Immature natural killer cell (primary cell): ENCODE measurements at regions not wholly inside any gene's neighbourhood (a gene's known extent, or its start where the extent isn't known, plus 50 kb on each side); places are given as distances from the start of the nearest gene placed in this dataset.

ENCODE experiments used
- DNase-seq, 3 donors: peaks; one replicate each; pipeline ENCODE4 v3.0.0; 2022; ENCODE audit warnings: mixed read lengths in 1 of 3
- H3K27ac Mint-ChIP-seq, 6 donors: one replicate each; pipeline ENCODE4 v1.8.0; 2020; ENCODE audit warnings: mixed read lengths in 6 of 6, mild to moderate bottlenecking in 5 of 6, inconsistent platforms in 4 of 6, moderate library complexity in 3 of 6
- H3K27me3 Mint-ChIP-seq, 3 donors: one replicate each; pipeline ENCODE4 v1.8.0; 2020 to 2021; ENCODE audit warnings: low read depth in 3 of 3, mild to moderate bottlenecking in 3 of 3, mixed read lengths in 3 of 3, moderate library complexity in 3 of 3, inconsistent platforms in 1 of 3
- H3K36me3 Mint-ChIP-seq, 3 donors: one replicate each; pipeline ENCODE4 v1.8.0; 2020; ENCODE audit warnings: mixed read lengths in 3 of 3, inconsistent platforms in 2 of 3, mild to moderate bottlenecking in 2 of 3
- H3K4me1 Mint-ChIP-seq, 2 donors: one replicate each; pipeline ENCODE4 v1.8.0; 2020; ENCODE audit warnings: inconsistent platforms in 2 of 2, mild to moderate bottlenecking in 2 of 2, mixed read lengths in 2 of 2, moderate library complexity in 1 of 2
- H3K4me3 Mint-ChIP-seq, 5 donors: one replicate each; pipeline ENCODE4 v1.8.0; 2020; ENCODE audit warnings: mild to moderate bottlenecking in 5 of 5, mixed read lengths in 5 of 5, inconsistent platforms in 3 of 5, moderate library complexity in 3 of 5
- H3K9me3 Mint-ChIP-seq, 6 donors: one replicate each; pipeline ENCODE4 v1.8.0; 2020; ENCODE audit warnings: mild to moderate bottlenecking in 6 of 6, mixed read lengths in 6 of 6, inconsistent platforms in 4 of 6, moderate library complexity in 3 of 6

DNA sequence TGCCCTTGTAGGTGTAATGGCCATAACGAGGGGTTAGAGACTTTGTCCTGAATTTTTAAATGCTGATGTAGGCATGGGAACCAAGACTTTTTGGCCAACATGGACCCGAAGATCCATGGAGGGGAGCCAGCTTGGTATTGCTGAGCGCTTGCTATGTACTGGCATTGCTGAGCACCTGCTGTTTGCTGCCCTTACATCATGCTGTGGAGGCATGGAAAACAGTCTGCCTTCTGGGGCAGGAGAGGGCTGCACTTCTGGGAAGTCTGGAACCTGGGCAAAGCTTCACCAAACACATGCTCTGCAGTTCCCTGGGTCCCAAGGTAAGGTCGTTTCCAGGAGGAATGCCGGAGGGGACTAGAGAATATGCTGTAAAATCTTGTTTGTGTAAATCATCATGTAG is 86.3 kb upstream of the CNIH3 start:
- Mint-ChIP-seq H3K27ac (no peak overlapping the region), H3K4me1 (no peaks in the 10 kb centered on the region), H3K27me3 (peaks cover 0 to 4% (median 0%) of the 10 kb centered on the region in 3 donors), H3K9me3 (no peaks in the 10 kb centered on the region), H3K4me3 (no peak overlapping the region), H3K36me3 (no peaks in the 10 kb centered on the region)
- DNase-seq = no peak

GRCh38 chr1:224533517-224533916 is 82.6 kb upstream of the CNIH3 start:
- Mint-ChIP-seq H3K4me1 (no peaks in the 10 kb centered on the region), H3K36me3 (no peaks in the 10 kb centered on the region), H3K27ac (no peak overlapping the region), H3K27me3 (peaks cover 0 to 8% (median 2%) of the 10 kb centered on the region in 3 donors), H3K9me3 (no peaks in the 10 kb centered on the region), H3K4me3 (no peak overlapping the region)
- DNase-seq = no peak

GRCh38 chr1:224534731-224535130 is 81.4 kb upstream of the CNIH3 start:
- no peaks in the 10 kb centered on the region for H3K4me1 Mint-ChIP-seq
- no peak overlapping the region for H3K4me3 Mint-ChIP-seq
- H3K36me3 Mint-ChIP-seq = no peaks in the 10 kb centered on the region
- peaks cover 1 to 12% (median 2%) of the 10 kb centered on the region in 3 donors for H3K27me3 Mint-ChIP-seq
- no peak for DNase-seq
- H3K27ac Mint-ChIP-seq = no peak overlapping the region
- no peaks in the 10 kb centered on the region for H3K9me3 Mint-ChIP-seq

- no peak overlapping the region for H3K27ac Mint-ChIP-seq
- H3K4me1 Mint-ChIP-seq = no peaks in the 10 kb centered on the region
- peaks cover 1 to 12% (median 4%) of the 10 kb centered on the region in 3 donors for H3K27me3 Mint-ChIP-seq
- no peaks in the 10 kb centered on the region for H3K36me3 Mint-ChIP-seq
- no peaks in the 10 kb centered on the region for H3K9me3 Mint-ChIP-seq
- H3K4me3 Mint-ChIP-seq = no peak overlapping the region
- no peak for DNase-seq
Measured at GRCh38 chr1:224535641-224536040, 80.5 kb upstream of the CNIH3 start.

DNA sequence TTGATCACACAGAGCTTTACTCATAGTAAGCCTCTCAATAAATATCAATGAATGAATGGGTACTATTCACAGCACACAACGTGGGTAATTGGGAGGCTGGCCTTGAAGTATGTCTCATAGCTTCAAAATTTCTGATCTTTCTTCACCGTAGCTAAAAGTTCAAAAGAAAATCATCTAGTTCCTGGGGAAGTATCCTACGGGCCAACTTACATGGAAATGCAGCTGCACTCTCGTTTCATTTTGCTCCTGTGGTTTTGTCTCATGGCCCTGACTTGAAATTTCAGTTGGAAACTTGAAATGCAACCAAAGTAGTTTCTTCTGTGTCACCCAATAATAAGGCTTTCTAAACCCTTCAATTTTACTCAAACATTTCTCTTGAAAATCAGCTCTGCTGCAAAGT is 76.1 kb upstream of the CNIH3 start:
- H3K4me3 Mint-ChIP-seq = no peak overlapping the region
- H3K36me3 Mint-ChIP-seq = no peaks in the 10 kb centered on the region
- DNase-seq = no peak

GRCh38 chr1:224540535-224540934 is 75.6 kb upstream of the CNIH3 start:
- no peaks in the 10 kb centered on the region for H3K36me3 Mint-ChIP-seq
- no peaks in the 10 kb centered on the region for H3K9me3 Mint-ChIP-seq
- no peak for DNase-seq
- H3K27ac Mint-ChIP-seq = no peak overlapping the region
- no peak overlapping the region for H3K4me3 Mint-ChIP-seq
- H3K27me3 Mint-ChIP-seq = peaks cover 3 to 7% (median 4%) of the 10 kb centered on the region in 3 donors
- peaks cover 0 to 3% of the 10 kb centered on the region in 2 donors for H3K4me1 Mint-ChIP-seq

More for the DNA sequence above, 76.1 kb upstream of the CNIH3 start:
- Mint-ChIP-seq H3K4me1 (peaks cover 0 to 3% of the 10 kb centered on the region in 2 donors), H3K9me3 (no peaks in the 10 kb centered on the region), H3K27ac (no peak overlapping the region), H3K27me3 (peaks cover 3 to 10% (median 5%) of the 10 kb centered on the region in 3 donors)

- H3K9me3 Mint-ChIP-seq = no peaks in the 10 kb centered on the region
- H3K4me1 Mint-ChIP-seq = peaks cover 0 to 3% of the 10 kb centered on the region in 2 donors
- H3K4me3 Mint-ChIP-seq = no peak overlapping the region
- H3K27ac Mint-ChIP-seq = no peak overlapping the region
- no peaks in the 10 kb centered on the region for H3K36me3 Mint-ChIP-seq
- no peak for DNase-seq
- peaks cover 3 to 9% (median 3%) of the 10 kb centered on the region in 3 donors for H3K27me3 Mint-ChIP-seq
Measured at GRCh38 chr1:224541072-224541790, 74.9 kb upstream of the CNIH3 start.

GRCh38 chr1:224541901-224542630 is 74.1 kb upstream of the CNIH3 start:
- Mint-ChIP-seq H3K27me3 (peaks cover 3 to 9% (median 3%) of the 10 kb centered on the region in 3 donors), H3K36me3 (no peaks in the 10 kb centered on the region), H3K4me1 (peaks cover 0 to 3% of the 10 kb centered on the region in 2 donors), H3K9me3 (no peaks in the 10 kb centered on the region), H3K4me3 (no peak overlapping the region), H3K27ac (no peak overlapping the region)
- no peak for DNase-seq

DNA sequence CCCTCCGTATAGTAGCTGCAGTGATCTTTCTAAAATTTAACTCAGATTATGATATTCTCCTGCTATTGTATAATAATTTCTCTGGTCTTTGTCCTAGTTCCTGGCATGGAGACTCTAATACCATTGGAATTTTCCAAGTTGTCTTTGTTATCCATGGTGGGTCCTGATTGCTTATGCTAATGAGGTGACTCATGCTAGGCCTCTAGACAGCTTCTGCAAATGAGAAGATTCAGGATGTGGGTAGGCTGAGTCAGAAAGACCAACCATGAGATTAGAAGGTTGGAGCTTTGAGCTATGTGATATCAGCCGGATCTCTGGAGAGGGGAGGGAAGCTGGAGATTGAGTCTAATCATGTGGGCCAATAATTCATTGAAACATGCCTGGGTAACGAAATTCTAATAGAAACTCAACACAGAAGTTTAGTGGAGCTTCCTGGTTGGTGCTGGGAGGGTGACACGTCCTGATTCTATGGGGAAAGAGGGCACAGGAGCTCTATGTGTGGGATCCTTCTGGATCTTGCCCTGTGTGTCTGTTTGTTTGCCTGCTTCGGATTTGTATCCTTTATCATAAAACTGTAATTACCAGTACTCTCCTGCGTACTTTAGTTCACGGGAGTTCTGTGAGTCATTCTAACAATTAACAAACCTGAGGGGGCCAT is 73.2 kb upstream of the CNIH3 start:
- no peak for DNase-seq
- H3K27ac Mint-ChIP-seq = no peak overlapping the region

DNA sequence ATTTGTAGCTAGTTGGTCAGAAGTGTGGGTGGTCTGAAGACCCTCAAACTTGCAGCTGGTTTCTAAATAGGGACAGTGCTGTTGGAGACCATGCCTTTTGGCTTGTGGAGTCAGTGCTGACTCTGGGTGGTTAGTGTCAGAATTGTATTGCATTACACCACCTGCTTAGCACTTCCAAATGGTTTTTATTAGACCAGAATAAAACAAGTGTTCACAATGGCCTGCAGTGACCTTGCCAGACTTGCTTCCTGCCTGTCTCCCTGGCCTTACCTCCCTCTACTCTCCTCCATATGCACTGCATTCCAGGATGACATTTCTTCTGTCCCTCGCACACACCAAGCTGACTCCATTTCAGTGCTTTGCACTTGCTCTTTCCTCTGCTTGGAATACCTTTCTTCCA is 72.7 kb upstream of the CNIH3 start:
- Mint-ChIP-seq H3K27me3 (peaks cover 3 to 9% (median 3%) of the 10 kb centered on the region in 3 donors), H3K4me1 (peaks cover 0 to 3% of the 10 kb centered on the region in 2 donors), H3K36me3 (no peaks in the 10 kb centered on the region), H3K27ac (no peak overlapping the region), H3K4me3 (no peak overlapping the region), H3K9me3 (no peaks in the 10 kb centered on the region)
- DNase-seq = no peak

More for the DNA sequence above, 73.2 kb upstream of the CNIH3 start:
- peaks cover 0 to 3% of the 10 kb centered on the region in 2 donors for H3K4me1 Mint-ChIP-seq
- no peak overlapping the region for H3K4me3 Mint-ChIP-seq
- H3K27me3 Mint-ChIP-seq = peaks cover 3 to 9% (median 3%) of the 10 kb centered on the region in 3 donors
- no peaks in the 10 kb centered on the region for H3K9me3 Mint-ChIP-seq
- H3K36me3 Mint-ChIP-seq = no peaks in the 10 kb centered on the region

- Mint-ChIP-seq H3K36me3 (no peaks in the 10 kb centered on the region), H3K27me3 (peaks cover 2 to 4% (median 3%) of the 10 kb centered on the region in 3 donors), H3K4me1 (peaks cover 0 to 3% of the 10 kb centered on the region in 2 donors), H3K9me3 (no peaks in the 10 kb centered on the region), H3K4me3 (no peak overlapping the region), H3K27ac (no peak overlapping the region)
- no peak for DNase-seq
Measured at GRCh38 chr1:224544346-224545110, 71.6 kb upstream of the CNIH3 start.

DNA sequence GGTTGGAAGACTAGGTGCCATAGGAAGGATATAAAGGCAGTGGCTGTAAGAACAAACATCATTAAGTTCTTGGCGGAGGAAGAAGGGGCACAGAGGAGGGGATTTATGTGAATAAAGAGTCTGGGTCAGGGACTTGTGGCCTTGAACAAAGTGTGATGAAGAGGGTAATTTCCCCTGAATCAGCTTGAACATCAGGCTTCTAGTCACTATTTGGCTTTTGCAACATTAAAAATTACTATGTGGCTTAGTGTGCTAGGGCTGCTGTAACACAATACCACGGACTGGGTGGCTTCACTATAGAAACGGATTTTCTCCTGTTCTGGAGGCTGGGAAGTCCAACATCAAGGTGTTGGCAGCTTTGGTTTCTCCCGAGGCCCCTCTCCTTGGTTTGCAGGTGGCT is 70.5 kb upstream of the CNIH3 start:
- H3K27me3 Mint-ChIP-seq = peaks cover 2 to 4% (median 2%) of the 10 kb centered on the region in 3 donors
- no peak overlapping the region for H3K4me3 Mint-ChIP-seq
- no peak overlapping the region for H3K27ac Mint-ChIP-seq
- H3K36me3 Mint-ChIP-seq = no peaks in the 10 kb centered on the region
- peaks cover 0 to 3% of the 10 kb centered on the region in 2 donors for H3K4me1 Mint-ChIP-seq
- H3K9me3 Mint-ChIP-seq = no peaks in the 10 kb centered on the region
- no peak for DNase-seq

GRCh38 chr1:224548676-224549075 is 67.4 kb upstream of the CNIH3 start:
- H3K27ac Mint-ChIP-seq = no peak overlapping the region
- no peaks in the 10 kb centered on the region for H3K4me1 Mint-ChIP-seq
- DNase-seq = no peak
- H3K27me3 Mint-ChIP-seq = peaks cover 0 to 2% (median 1%) of the 10 kb centered on the region in 3 donors
- no peaks in the 10 kb centered on the region for H3K9me3 Mint-ChIP-seq
- no peak overlapping the region for H3K4me3 Mint-ChIP-seq
- H3K36me3 Mint-ChIP-seq = no peaks in the 10 kb centered on the region
